Panc1 (cell line): ENCODE measurements at regions not wholly inside any gene's neighbourhood (a gene's known extent, or its start where the extent isn't known, plus 50 kb on each side); places are given as distances from the start of the nearest gene placed in this dataset.

Experiments used
- ATAC-seq: fragments of 200-7000 bp; cut with Tn5 transposase; 2 replicates; pipeline ENCODE4 v1.9.1; 2020; ENCODE audit warnings: mild to moderate bottlenecking, moderate library complexity
- BruUV-seq: library from RNA; stranded (reverse); fragments of 400-500 nt; replicated peaks from 2 replicates; lab custom pipeline; 2021; lab: Mats Ljungman, UMichigan
- CTCF ChIA-PET: fragments of 300-600 bp; sonication (Branson Sonifier 250); formaldehyde crosslinking; loops from one replicate; lab custom pipeline; 2022; ENCODE audit warnings: antibody characterized with exemption; lab: Charles Lee
- POLR2A ChIA-PET: fragments of 300-600 bp; sonication (Branson Sonifier 250); formaldehyde crosslinking; loops from one replicate; lab custom pipeline; 2022; ENCODE audit warnings: antibody characterized with exemption; lab: Charles Lee
- DNase-seq: peaks from one replicate; pipeline ENCODE4 v3.0.0-alpha.2; 2010; ENCODE audit warnings: low read depth, low spot score
- H3K27ac ChIP-seq: 2 replicates; pipeline ENCODE4 v1.5.1; 2011; ENCODE audit warnings: mild to moderate bottlenecking, low read length, inconsistent platforms
- H3K27me3 ChIP-seq: fragments of 200-500 bp; sonication (Bioruptor generic); 2 replicates; pipeline ENCODE4 v1.6.0; 2014; ENCODE audit warnings: low read length, inconsistent platforms; ENCODE audit not compliant: control insufficient read depth, insufficient read depth
- H3K36me3 ChIP-seq: fragments of 200-500 bp; sonication (Bioruptor generic); 2 replicates; pipeline ENCODE4 v1.5.1; 2014; ENCODE audit warnings: inconsistent platforms, mild to moderate bottlenecking, low read length, moderate library complexity; ENCODE audit not compliant: control insufficient read depth, insufficient read depth
- H3K4me1 ChIP-seq: 2 replicates; pipeline ENCODE4 v1.5.1; 2011; ENCODE audit warnings: inconsistent platforms, mild to moderate bottlenecking, low read length, moderate library complexity; ENCODE audit not compliant: control insufficient read depth, insufficient read depth
- H3K4me3 ChIP-seq, 2 experiments: 2 replicates each; pipeline ENCODE4 v1.5.1; 2011 to 2012; ENCODE audit warnings: low read depth in 2 of 2, low read length in 2 of 2, mild to moderate bottlenecking in 2 of 2, inconsistent platforms in 1 of 2, moderate library complexity in 1 of 2
- H3K9me3 ChIP-seq: fragments of 200-500 bp; sonication (Bioruptor generic); 2 replicates; pipeline ENCODE4 v1.5.1; 2014; ENCODE audit warnings: low read depth, mild to moderate bottlenecking, inconsistent platforms, low read length, moderate library complexity; ENCODE audit not compliant: control insufficient read depth, insufficient read depth
- CTCF ChIP-seq: fragments of 450-650 bp; IDR thresholded peaks from 2 replicates; pipeline ENCODE4 v1.5.1; 2017; ENCODE audit warnings: mild to moderate bottlenecking
- POLR2AphosphoS5 ChIP-seq: IDR thresholded peaks from 2 replicates; pipeline ENCODE4 v1.6.1; 2012; ENCODE audit warnings: mild to moderate bottlenecking, low read depth, low read length, moderate library complexity
- SIN3A ChIP-seq: IDR thresholded peaks from 2 replicates; pipeline ENCODE4 v1.6.1; 2012; ENCODE audit warnings: low read depth, mild to moderate bottlenecking, low read length, moderate library complexity, borderline replicate concordance; ENCODE audit not compliant: insufficient read depth
- TCF7L2 ChIP-seq: IDR thresholded peaks from 2 replicates; pipeline ENCODE4 v1.6.1; 2011; ENCODE audit warnings: mild to moderate bottlenecking, low read depth, low read length, inconsistent platforms
- in situ Hi-C: cut with HindIII; loops from 2 replicates; pipeline ENCODE4 v1.10.0; 2016; ENCODE audit warnings: low sequenced_read_pairs, low pct_unique_long_range_greater_than_20kb
- intact Hi-C: fragments of 100-400 bp; cut with micrococcal nuclease; formaldehyde crosslinking; loops from one replicate; pipeline ENCODE4 v1.10.0; 2022; ENCODE audit not compliant: unreplicated experiment
- TF ChIP-seq, protein P1 (sequence below), 2 experiments: IDR thresholded peaks; 2 replicates each; pipeline ENCODE4 v1.6.1; 2011 to 2012; ENCODE audit warnings: low read depth in 2 of 2, control low read depth in 1 of 2, low read length in 1 of 2, mild to moderate bottlenecking in 1 of 2, moderate library complexity in 1 of 2; ENCODE audit not compliant: insufficient read depth in 1 of 2

GRCh38 chr1:5740865-5741860 lies 251.1 kb downstream of the NPHP4 start:
- ChIA-PET CTCF (interaction anchor here (1.1 kb wide), 1 partner anchor 103 kb away, joined by 3 read pairs; no protein-coding TSS in a partner anchor), POLR2A (no interaction called here)
- H3K9me3 ChIP-seq, result no peaks in the 10 kb centered on the region
- intact Hi-C loops (no loop called here), in situ Hi-C loops (no loop called here)
- H3K4me1 ChIP-seq, result peaks cover 2% of the 10 kb centered on the region; the same call in 1 of the 2 replicates
- no peak overlapping the region for H3K27ac ChIP-seq
- no peak overlapping the region for H3K4me3 ChIP-seq
- DNase-seq (no peak), ATAC-seq (no peak)
- peaks cover 12% of the 10 kb centered on the region; the same call in 1 of the 2 replicates for H3K27me3 ChIP-seq
- TF ChIP-seq CTCF (no peak), POLR2AphosphoS5 (no peak), SIN3A (no peak), TCF7L2 (no peak)
- TF ChIP-seq, protein P1, sequence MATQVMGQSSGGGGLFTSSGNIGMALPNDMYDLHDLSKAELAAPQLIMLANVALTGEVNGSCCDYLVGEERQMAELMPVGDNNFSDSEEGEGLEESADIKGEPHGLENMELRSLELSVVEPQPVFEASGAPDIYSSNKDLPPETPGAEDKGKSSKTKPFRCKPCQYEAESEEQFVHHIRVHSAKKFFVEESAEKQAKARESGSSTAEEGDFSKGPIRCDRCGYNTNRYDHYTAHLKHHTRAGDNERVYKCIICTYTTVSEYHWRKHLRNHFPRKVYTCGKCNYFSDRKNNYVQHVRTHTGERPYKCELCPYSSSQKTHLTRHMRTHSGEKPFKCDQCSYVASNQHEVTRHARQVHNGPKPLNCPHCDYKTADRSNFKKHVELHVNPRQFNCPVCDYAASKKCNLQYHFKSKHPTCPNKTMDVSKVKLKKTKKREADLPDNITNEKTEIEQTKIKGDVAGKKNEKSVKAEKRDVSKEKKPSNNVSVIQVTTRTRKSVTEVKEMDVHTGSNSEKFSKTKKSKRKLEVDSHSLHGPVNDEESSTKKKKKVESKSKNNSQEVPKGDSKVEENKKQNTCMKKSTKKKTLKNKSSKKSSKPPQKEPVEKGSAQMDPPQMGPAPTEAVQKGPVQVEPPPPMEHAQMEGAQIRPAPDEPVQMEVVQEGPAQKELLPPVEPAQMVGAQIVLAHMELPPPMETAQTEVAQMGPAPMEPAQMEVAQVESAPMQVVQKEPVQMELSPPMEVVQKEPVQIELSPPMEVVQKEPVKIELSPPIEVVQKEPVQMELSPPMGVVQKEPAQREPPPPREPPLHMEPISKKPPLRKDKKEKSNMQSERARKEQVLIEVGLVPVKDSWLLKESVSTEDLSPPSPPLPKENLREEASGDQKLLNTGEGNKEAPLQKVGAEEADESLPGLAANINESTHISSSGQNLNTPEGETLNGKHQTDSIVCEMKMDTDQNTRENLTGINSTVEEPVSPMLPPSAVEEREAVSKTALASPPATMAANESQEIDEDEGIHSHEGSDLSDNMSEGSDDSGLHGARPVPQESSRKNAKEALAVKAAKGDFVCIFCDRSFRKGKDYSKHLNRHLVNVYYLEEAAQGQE (IDR thresholded peaks at IDR 0.05; ENCODE audit: insufficient read depth in 1 of 2, low read depth in 2 of 2, low read length in 1 of 2), result no peak
- no TSS peak for BruUV-seq
- H3K36me3 ChIP-seq, result no peaks in the 10 kb centered on the region

DNA sequence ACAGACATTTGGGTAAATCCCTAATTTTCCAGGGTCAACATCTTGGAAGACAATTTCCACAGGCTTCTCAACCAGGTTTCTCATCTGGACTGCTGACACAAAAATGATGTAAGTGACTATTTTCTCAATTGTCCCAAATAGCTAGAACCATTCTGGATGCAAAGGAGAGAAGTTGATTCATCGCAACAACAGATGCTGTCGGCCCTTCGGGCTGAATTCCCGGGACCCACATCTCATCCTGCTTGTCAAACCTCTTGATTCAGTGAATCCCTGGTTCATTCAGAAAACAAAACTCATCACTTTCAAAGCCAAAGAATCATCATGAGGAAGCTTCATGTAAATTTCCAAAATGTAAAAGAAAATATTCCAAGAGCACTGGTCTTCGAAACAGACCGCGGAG lies 251.8 kb downstream of the NPHP4 start:
- POLR2A ChIA-PET, result no interaction called here
- Histone ChIP-seq H3K27ac (no peak overlapping the region), H3K9me3 (no peaks in the 10 kb centered on the region), H3K27me3 (peaks cover 13% of the 10 kb centered on the region; the same call in 1 of the 2 replicates), H3K4me3 (no peak overlapping the region), H3K36me3 (no peaks in the 10 kb centered on the region), H3K4me1 (no peaks in the 10 kb centered on the region)
- intact Hi-C loops (no loop called here), in situ Hi-C loops (no loop called here)
- CTCF ChIA-PET, result no interaction called here
- ATAC-seq (no peak), DNase-seq (no peak)
- no TSS peak for BruUV-seq
- TF ChIP-seq SIN3A (no peak), POLR2AphosphoS5 (no peak), CTCF (no peak), TCF7L2 (no peak)
- TF ChIP-seq, protein P1 (IDR thresholded peaks at IDR 0.05; ENCODE audit: insufficient read depth in 1 of 2, low read depth in 2 of 2, low read length in 1 of 2), result no peak
